ENCODE measurements at regions not wholly inside any gene's neighbourhood (a gene's known extent, or its start where the extent isn't known, plus 50 kb on each side); places are given as distances from the start of the nearest gene placed in this dataset.

GRCh38 chr9:135348076-135348787 lies 131.3 kb upstream of the PPP1R26 start:
- BruUV-seq (replicated peaks) = no TSS peak
- 1% methylated on average over 21 of the region's 23 CpGs for WGBS (ENCODE audit: insufficient coverage, low coverage, missing lambda C conversion rate)
- FAIRE-seq (no peak), ATAC-seq (no peak), DNase-seq (ENCODE audit: extremely low read depth in 1 of 4, low spot score in 3 of 4) (no peak)
- Histone ChIP-seq H4K20me1 (replicated peaks; ENCODE audit: control insufficient read depth, insufficient read depth, low read length) (peaks cover 35% of the 10 kb centered on the region), H3K4me3 (no peak overlapping the region), H3K79me2 (ENCODE audit: control insufficient read depth, insufficient read depth, low read length) (no peaks in the 10 kb centered on the region), H3K9ac (ENCODE audit: insufficient read depth in 1 of 2, low read depth in 2 of 2, low read length in 2 of 2) (no peak overlapping the region), H3K9me1 (ENCODE audit: control insufficient read depth, insufficient read depth, low read length) (peaks cover 2% of the 10 kb centered on the region), H3K36me3 (ENCODE audit: control insufficient read depth, insufficient read depth, low read length) (no peaks in the 10 kb centered on the region), H3K27ac (ENCODE audit: extremely low read depth, low read depth, low read length) (no peak overlapping the region), H3K9me3 (replicated peaks; ENCODE audit: control insufficient read depth, insufficient read depth, low read depth, low read length) (no peaks in the 10 kb centered on the region), H3K27me3 (ENCODE audit: control insufficient read depth in 2 of 2, insufficient read depth in 2 of 2, low read length in 2 of 2) (peaks cover 31 to 77% of the 10 kb centered on the region in 2 experiments; a peak in 4 of 5 replicates), H3K4me1 (replicated peaks in 1 of 2; ENCODE audit: control insufficient read depth in 2 of 2, insufficient read depth in 2 of 2, low read length in 2 of 2) (peaks cover 0 to 5% of the 10 kb centered on the region in 2 experiments; a peak in 2 of 5 replicates), H2AFZ (ENCODE audit: low read depth, low read length) (no peak overlapping the region), H3K4me2 (ENCODE audit: insufficient read depth, low read length) (no peak overlapping the region)
- ChIA-PET CTCF (ENCODE audit: low intra/inter-chr PET ratio) (no interaction called here), POLR2A (no interaction called here)
- intact Hi-C loops (cut with micrococcal nuclease) (no loop called here), in situ Hi-C loops (cut with MboI) (no loop called here)
- TF ChIP-seq XRCC4 (IDR thresholded peaks at IDR 0.05; ENCODE audit: extremely low read depth, insufficient read depth, insufficient read length) (no peak), NFIC (IDR thresholded peaks at IDR 0.05) (no peak), ATF6 (CRISPR knock-in tag; IDR thresholded peaks at IDR 0.05) (no peak), TAL1 (IDR thresholded peaks at IDR 0.05) (no peak), THRB (CRISPR knock-in tag; conservative IDR thresholded peaks at IDR 0.05) (no peak), MED1 (CRISPR knock-in tag; IDR thresholded peaks at IDR 0.05; ENCODE audit: borderline replicate concordance) (no peak), HCFC1 (IDR thresholded peaks at IDR 0.05; ENCODE audit: low read depth, low read length) (no peak), RBM14 (IDR thresholded peaks at IDR 0.05; ENCODE audit: borderline replicate concordance, insufficient read depth, low read depth, low read length) (no peak), GATAD2B (IDR thresholded peaks at IDR 0.05; ENCODE audit: borderline replicate concordance) (no peak), GTF2E2 (tag; IDR thresholded peaks at IDR 0.05) (no peak), RBM22 (IDR thresholded peaks at IDR 0.05; ENCODE audit: low read depth, low read length, poor library complexity, severe bottlenecking) (no peak), ZFX (CRISPR knock-in tag; IDR thresholded peaks at IDR 0.05) (no peak), THRA (IDR thresholded peaks at IDR 0.05) (no peak), CBX5 (IDR thresholded peaks at IDR 0.05; ENCODE audit: borderline replicate concordance, low read depth) (no peak), CBFA2T3 (IDR thresholded peaks at IDR 0.05) (no peak), KDM5B (IDR thresholded peaks at IDR 0.05; ENCODE audit: insufficient replicate concordance, low read depth, low read length) (no peak), ELF2 (CRISPR knock-in tag; IDR thresholded peaks at IDR 0.05) (no peak), USF2 (CRISPR knock-in tag; IDR thresholded peaks at IDR 0.05) (no peak)

Measured in K562 (cell line).